CD4-positive, alpha-beta T cell (primary cell): ENCODE measurements at regions not wholly inside any gene's neighbourhood (a gene's known extent, or its start where the extent isn't known, plus 50 kb on each side); places are given as distances from the start of the nearest gene placed in this dataset.

Experiments
- ATAC-seq: fragments of 200-7000 bp; cut with Tn5 transposase; one replicate; pipeline ENCODE4 v1.10.0; 2022; ENCODE audit warnings: mild to moderate bottlenecking; ENCODE audit not compliant: poor library complexity
- CTCF ChIA-PET: fragments of 350-600 bp; sonication (Branson Sonifier 250); formaldehyde crosslinking; loops from one replicate; lab custom pipeline; 2021; ENCODE audit warnings: antibody characterized with exemption, inconsistent platforms; lab: Charles Lee
- POLR2A ChIA-PET: fragments of 350-600 bp; sonication (Branson Sonifier 250); formaldehyde crosslinking; loops from one replicate; lab custom pipeline; 2021; ENCODE audit warnings: antibody characterized with exemption, inconsistent platforms; lab: Charles Lee
- DNase-seq, 14 experiments: peaks; one replicate each; pipeline ENCODE4 v3.0.0-alpha.2; 2013 to 2020; ENCODE audit warnings: mixed read lengths in 2 of 14
- H3K27ac ChIP-seq, 2 donors: one replicate each; pipeline versions ENCODE4 v1.5.1 to v1.7.0; 2013; ENCODE audit warnings: low read length in 2 of 2, low read depth in 1 of 2, mild to moderate bottlenecking in 1 of 2
- H3K27me3 ChIP-seq, 2 experiments: 1 replicate in 1 of 2; 2 replicates in 1 of 2; pipeline versions ENCODE4 v1.6.1 to v1.7.0; 2013; ENCODE audit warnings: low read length in 2 of 2, control low read depth in 1 of 2, mild to moderate bottlenecking in 1 of 2, moderate library complexity in 1 of 2; ENCODE audit not compliant: insufficient read depth in 2 of 2, control insufficient read depth in 1 of 2
- H3K36me3 ChIP-seq: one replicate; pipeline ENCODE4 v1.6.1; 2013; ENCODE audit warnings: low read length, control low read depth; ENCODE audit not compliant: insufficient read depth
- H3K4me1 ChIP-seq: one replicate; pipeline ENCODE4 v1.6.1; 2013; ENCODE audit warnings: low read length, control low read depth; ENCODE audit not compliant: insufficient read depth
- H3K4me3 ChIP-seq: one replicate; pipeline ENCODE4 v1.5.1; 2013; ENCODE audit warnings: mild to moderate bottlenecking, low read length, moderate library complexity
- H3K9me3 ChIP-seq, 2 experiments: 1 replicate in 1 of 2; 2 replicates in 1 of 2; pipeline versions ENCODE4 v1.6.1 to v1.7.0; 2013; ENCODE audit warnings: low read length in 2 of 2, mild to moderate bottlenecking in 2 of 2, control low read depth in 1 of 2, moderate library complexity in 1 of 2; ENCODE audit not compliant: control insufficient read depth in 1 of 2, insufficient read depth in 1 of 2
- H3K27ac Mint-ChIP-seq: one replicate; pipeline ENCODE4 v1.8.0; 2020; ENCODE audit warnings: mixed read lengths
- H3K27me3 Mint-ChIP-seq: one replicate; pipeline ENCODE4 v1.8.0; 2021; ENCODE audit warnings: mixed read lengths
- H3K36me3 Mint-ChIP-seq: one replicate; pipeline ENCODE4 v1.8.0; 2021; ENCODE audit warnings: low read depth, mixed read lengths
- H3K4me1 Mint-ChIP-seq: one replicate; pipeline ENCODE4 v1.8.0; 2021; ENCODE audit warnings: low read depth, mixed read lengths
- H3K4me3 Mint-ChIP-seq: one replicate; pipeline ENCODE4 v1.8.0; 2020; ENCODE audit warnings: mild to moderate bottlenecking, mixed read lengths
- H3K9me3 Mint-ChIP-seq: one replicate; pipeline ENCODE4 v1.8.0; 2020; ENCODE audit warnings: mixed read lengths
- CTCF ChIP-seq: fragments of 200-600 bp; IDR thresholded peaks from one replicate; pipeline ENCODE4 v1.8.0; 2022; ENCODE audit warnings: antibody characterized with exemption, mild to moderate bottlenecking
- intact Hi-C, 2 experiments: fragments of 100-400 bp; cut with DNase I in 1 of 2; cut with micrococcal nuclease in 1 of 2; formaldehyde crosslinking; loops; one replicate each; pipeline versions ENCODE4 v1.15.1 to v1.9.0; 2023 to 2025; cut with DNase I, micrococcal nuclease

- ATAC-seq (no peak), DNase-seq (no peak)
- Histone ChIP-seq H3K27me3 (no peaks in the 10 kb centered on the region), H3K4me1 (no peaks in the 10 kb centered on the region), H3K4me3 (no peak overlapping the region), H3K36me3 (no peaks in the 10 kb centered on the region), H3K9me3 (no peaks in the 10 kb centered on the region), H3K27ac (no peak overlapping the region)
- Mint-ChIP-seq H3K27ac (no peak overlapping the region), H3K36me3 (no peaks in the 10 kb centered on the region), H3K9me3 (peaks cover 3% of the 10 kb centered on the region), H3K4me1 (peaks cover 4% of the 10 kb centered on the region), H3K4me3 (no peak overlapping the region), H3K27me3 (peaks cover 24% of the 10 kb centered on the region)
- CTCF ChIA-PET: no interaction called here
- POLR2A ChIA-PET: no interaction called here
- intact Hi-C loops: no loop called here
- TF ChIP-seq CTCF: no peak
Measured at GRCh38 chr2:215667585-215668377, 231.9 kb upstream of the FN1 start.

DNA sequence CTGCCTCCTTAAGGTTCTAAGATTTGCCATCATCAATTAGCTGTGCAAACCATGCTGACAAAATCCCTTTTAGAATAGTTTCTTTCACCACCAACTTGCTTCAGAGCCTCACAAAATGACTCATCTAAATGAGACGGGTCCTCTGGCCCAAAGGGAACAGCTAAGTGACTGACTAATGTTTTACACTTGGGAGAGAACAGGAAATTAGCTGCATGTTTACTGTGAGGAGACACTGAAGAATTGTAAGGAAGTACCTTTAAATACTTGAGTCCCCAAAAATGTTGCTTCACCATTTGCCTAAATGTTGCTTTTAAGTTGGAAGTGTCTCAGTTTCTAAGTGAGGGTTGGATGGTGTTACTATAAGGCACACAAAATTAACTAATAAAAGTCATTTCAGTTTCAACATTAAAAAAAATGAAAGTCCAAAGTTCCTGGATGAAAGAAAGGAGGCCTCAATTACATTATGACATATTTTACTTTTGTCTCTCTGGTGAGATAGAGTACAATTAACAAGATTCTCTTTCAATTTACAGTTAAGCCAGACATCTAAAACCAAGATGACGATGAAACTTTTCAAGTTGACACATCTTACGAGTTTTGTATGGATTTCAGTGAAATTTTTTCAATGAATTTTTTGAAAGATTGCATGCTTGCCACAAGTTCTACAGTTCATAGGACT is 229.1 kb upstream of the FN1 start:
- Mint-ChIP-seq H3K4me3 (no peak overlapping the region), H3K4me1 (peaks cover 4% of the 10 kb centered on the region), H3K27me3 (peaks cover 17% of the 10 kb centered on the region), H3K27ac (no peak overlapping the region), H3K9me3 (no peaks in the 10 kb centered on the region), H3K36me3 (no peaks in the 10 kb centered on the region)
- Histone ChIP-seq H3K27ac (no peak overlapping the region), H3K4me1 (no peaks in the 10 kb centered on the region), H3K36me3 (no peaks in the 10 kb centered on the region), H3K9me3 (peaks cover 0 to 3% of the 10 kb centered on the region in 2 experiments), H3K27me3 (no peaks in the 10 kb centered on the region), H3K4me3 (no peak overlapping the region)
- ATAC-seq (no peak), DNase-seq (peak in 2 of 14 experiments; percentile 38 to 54)
- ChIA-PET POLR2A (no interaction called here), CTCF (no interaction called here)
- no peak for TF ChIP-seq CTCF
- intact Hi-C loops: no loop called here

DNA sequence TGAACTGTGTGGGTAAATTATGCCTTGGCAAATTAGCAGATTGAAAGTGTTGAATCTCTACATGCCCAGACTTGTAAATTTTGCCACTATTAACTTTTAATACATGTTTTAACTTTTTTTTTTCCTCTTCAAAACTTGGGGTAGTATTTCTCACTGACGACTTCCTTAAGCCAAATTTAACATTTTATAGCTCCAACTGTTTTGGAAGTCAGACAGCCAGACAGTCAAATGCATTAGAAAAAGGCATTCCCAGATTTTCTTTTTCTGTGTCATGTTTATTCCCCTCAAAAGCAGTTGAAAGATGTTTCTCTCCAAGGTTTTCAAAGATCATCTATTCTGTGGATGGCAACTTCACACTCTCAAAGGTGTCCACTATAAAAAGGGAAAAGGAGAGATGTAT is 226.8 kb upstream of the FN1 start:
- Mint-ChIP-seq H3K36me3 (no peaks in the 10 kb centered on the region), H3K4me3 (no peak overlapping the region), H3K27ac (no peak overlapping the region), H3K4me1 (peaks cover 4% of the 10 kb centered on the region), H3K9me3 (no peaks in the 10 kb centered on the region), H3K27me3 (no peaks in the 10 kb centered on the region)
- no peak overlapping the region for H3K27ac ChIP-seq
- CTCF ChIA-PET: no interaction called here
- ATAC-seq (no peak), DNase-seq (no peak)
- no peak for TF ChIP-seq CTCF
- no peaks in the 10 kb centered on the region for H3K27me3 ChIP-seq
- intact Hi-C loops: no loop called here
- H3K9me3 ChIP-seq: peaks cover 0 to 3% of the 10 kb centered on the region in 2 experiments
- H3K4me3 ChIP-seq: no peak overlapping the region
- POLR2A ChIA-PET: no interaction called here
- H3K4me1 ChIP-seq: no peaks in the 10 kb centered on the region
- no peaks in the 10 kb centered on the region for H3K36me3 ChIP-seq
